ENCODE measurements at regions not wholly inside any gene's neighbourhood (a gene's known extent, or its start where the extent isn't known, plus 50 kb on each side); places are given as distances from the start of the nearest gene placed in this dataset.
"Not testable (repeated sequence)": the region's sequence is repeated elsewhere in the genome, so short reads cannot be mapped to it uniquely, and the experiment has no call there.

GRCh38 chr12:127911291-127911690 lies 355.7 kb upstream of the TMEM132C start:
- no peak for DNase-seq

GRCh38 chr12:127912035-127912665 lies 354.8 kb upstream of the TMEM132C start:
- no peak for DNase-seq

DNA sequence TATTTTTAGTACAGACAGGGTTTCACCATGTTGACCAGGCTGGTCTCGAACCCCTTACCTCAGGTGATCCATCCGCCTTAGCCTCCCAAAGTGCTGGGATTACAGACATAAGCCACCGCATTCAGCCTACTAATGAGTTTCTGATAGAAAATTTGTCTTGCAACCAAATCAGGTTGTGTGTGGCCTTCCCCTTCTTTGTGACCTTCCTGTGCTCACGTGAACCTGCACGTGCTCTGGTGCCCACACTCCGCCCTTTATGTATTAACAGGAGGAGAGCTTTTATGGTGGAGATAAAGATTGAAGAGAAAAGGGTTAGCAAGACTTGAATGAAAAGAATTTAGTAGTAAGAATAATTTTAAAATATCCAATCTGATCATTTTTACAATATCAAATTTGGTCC lies 343.5 kb upstream of the TMEM132C start:
- no peak for DNase-seq

DNA sequence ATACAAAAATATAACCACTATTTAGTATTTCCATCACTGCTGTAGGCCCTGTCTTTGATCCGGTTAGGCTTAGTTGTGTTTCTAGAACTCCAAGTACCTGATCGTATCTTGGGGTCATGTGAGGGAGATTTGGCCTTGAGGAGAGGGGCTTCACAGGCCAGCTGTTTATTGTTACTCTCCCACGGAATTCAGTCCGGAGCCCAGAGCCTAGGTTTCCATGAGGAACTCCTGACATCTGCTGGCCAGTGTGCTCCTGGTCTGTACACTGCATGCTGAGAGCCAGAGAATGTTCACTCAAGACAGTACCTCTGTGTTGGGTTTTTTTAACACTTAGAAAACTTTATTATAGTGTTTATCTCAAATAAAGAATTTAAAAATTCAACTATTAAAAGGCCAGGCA lies 341.0 kb upstream of the TMEM132C start:
- peak; percentile 67 for DNase-seq

DNA sequence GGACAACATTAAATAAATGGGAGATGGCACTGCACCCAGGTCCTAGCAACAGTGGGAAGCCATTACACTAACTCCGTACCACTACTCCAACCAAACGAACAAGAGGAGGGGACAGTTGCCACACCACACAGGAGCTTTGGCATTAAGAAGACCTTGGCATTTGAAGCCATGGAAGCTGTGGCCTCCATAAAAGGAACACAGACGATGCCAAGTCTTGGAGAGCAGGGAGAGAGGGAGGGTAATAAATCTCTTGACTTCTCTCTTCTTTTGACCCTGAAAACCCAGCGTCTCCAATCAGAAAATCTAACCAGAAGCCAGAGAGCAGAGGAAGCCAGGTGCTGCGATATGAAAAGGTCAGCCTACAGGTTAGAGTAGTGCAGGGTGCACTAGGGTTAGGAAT lies 338.8 kb upstream of the TMEM132C start:
- no peak for DNase-seq

GRCh38 chr12:127928615-127929571 lies 338.1 kb upstream of the TMEM132C start:
- DNase-seq = no peak

DNA sequence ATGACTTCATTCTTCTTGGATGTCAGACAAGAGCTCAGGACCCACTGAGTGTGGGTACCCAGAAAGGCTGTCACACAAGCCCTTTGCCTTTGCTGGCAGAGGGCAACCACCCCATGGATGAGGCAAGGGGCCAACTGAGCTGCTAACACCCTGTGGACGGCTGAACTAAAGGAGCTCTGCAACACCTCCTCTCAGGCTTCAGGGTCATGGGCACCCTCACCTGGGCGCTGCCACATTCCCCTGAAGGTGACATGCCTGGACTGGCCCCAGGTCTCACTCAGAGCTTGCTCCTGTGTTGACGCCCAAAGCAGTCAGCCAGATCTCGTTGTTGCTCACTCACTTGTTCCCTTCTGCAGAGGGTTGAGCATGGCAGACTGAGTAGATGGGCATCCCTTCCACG lies 336.8 kb upstream of the TMEM132C start:
- no peak for DNase-seq

- no peak for DNase-seq
Measured at GRCh38 chr12:127934409-127934808, 332.6 kb upstream of the TMEM132C start.

DNA sequence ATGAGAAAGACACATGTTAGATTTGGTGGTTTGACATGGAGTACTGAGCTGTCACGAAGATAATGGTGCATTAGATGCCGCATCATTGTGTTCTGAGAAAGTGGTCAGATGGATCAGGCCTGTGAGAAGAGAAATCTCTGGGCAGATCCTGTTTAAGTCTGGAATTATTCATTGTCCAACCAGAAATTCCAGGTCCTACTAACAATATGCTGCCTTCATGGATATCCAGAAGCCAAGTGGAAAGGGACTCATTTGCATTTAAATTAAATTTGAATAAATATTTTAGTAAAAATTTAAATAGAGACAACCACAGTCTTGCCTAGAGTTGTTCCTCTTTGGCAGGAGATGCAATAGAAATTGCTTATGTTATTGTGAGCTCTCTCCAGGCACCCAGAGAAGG lies 330.5 kb upstream of the TMEM132C start:
- DNase-seq = no peak

DNA sequence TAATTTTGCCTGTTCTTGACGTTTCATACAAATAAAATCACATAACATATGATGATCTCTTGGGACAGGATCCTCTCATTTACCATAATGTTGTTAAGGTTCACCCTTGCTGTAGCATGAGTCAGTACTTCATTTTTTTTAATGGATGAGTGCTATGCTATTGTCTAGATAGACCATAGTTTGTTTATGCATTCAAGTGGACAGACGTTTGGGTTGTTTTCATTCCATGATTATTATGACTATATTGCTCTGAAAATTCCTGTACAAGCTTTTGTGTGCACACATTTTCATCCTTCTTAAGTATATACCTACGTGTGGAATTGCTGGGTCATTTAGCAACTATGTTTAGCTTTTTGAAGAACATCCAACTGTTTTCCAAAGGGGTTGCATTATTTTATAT lies 325.6 kb upstream of the TMEM132C start:
- DNase-seq = no peak

DNA sequence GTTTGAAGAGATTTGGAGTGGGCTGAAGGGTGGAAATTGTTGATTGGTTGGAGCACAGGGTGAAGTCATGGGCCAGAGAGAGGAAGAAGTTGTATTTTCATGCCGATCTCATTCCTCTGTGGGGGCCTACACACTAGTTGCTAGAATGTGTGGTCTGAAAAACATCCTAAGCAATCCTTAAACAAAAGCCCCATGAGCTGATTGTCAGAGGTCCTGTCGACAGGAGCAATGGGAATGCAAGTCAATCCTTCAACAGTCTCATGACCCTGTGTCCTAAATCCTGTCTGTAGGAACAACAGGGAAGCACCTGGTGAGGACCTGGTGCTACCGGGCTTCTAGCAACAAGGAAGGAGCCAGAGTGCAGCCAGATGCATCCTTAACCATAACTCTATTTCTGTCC lies 324.0 kb upstream of the TMEM132C start:
- DNase-seq = no peak

DNA sequence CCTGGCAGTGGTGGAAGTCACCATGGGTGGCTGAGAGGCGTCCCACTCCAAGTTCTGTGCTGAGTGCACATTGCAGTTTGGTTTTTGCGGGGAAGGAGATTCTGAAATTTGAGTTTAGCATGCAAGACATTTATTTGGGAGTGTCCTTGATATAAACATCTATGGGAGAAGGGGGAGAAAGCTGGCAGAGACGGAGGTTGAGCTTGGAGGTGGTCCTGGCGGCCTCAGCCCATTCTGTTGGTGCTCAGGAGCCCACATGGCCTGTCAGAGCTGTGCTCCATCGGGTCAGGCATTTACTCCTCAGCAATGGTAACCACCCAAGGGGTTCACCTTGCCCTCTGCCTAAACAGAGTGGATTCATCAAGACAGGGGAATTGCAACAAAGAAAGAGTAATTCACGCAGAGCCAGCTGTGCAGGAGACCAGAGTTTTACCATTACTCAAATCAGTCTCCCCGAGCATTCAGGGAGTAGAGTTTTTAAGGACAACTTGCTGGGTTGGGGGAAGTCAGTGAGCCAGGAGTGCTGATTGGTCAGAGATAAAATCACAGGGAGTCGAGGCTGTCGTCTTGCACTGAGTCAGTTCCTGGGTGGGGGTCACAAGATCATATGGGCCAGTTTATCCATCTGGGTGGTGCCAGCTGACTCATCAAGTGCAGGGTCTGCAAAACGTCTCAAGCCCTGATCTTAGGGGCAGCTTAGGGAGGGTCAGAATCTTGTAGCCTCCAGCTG lies 323.3 kb upstream of the TMEM132C start:
- no peak for DNase-seq

DNA sequence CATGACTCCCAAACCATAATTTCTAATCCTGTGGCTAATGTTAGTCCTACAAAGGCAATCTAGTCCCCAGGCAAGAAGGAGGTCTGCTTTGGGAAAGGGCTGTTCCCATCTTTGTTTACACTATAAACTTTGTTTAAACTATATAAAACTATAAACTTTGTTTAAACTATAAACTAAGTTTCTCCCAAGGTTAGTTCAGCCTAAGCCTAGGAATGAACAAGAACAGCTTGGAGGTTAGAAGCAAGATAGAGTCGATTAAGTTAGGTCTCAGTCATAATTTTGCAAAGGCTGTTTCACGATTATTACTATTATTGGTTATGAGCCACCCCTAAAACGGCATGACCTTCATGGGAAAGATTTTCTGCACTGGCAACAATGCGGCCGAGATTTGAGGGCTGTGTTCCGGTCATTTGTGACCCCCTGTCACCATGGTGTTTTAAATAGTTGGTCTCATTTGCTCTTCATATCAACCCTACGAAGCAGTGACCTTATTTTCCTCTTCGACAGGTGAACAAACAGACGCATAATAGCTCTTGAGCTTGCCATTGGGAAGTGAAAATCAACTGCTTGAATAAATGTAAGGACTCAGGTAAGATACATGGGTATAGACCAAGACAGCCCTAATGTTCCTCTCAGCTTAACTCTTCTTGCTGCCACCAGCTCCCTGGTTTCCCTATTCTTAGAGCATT lies 322.6 kb upstream of the TMEM132C start:
- DNase-seq = peak; percentile 82

- no peak for DNase-seq
Measured at GRCh38 chr12:127957001-127957660, 309.8 kb upstream of the TMEM132C start.

GRCh38 chr12:127962303-127962702 lies 304.7 kb upstream of the TMEM132C start:
- no peak for DNase-seq

GRCh38 chr12:127963933-127964332 lies 303.0 kb upstream of the TMEM132C start:
- no peak for DNase-seq

- no peak for DNase-seq
Measured at GRCh38 chr12:127964717-127965116, 302.3 kb upstream of the TMEM132C start.

GRCh38 chr12:127966331-127966730 lies 300.6 kb upstream of the TMEM132C start:
- DNase-seq = no peak

GRCh38 chr12:127970491-127970890 lies 296.5 kb upstream of the TMEM132C start:
- no peak for DNase-seq

- DNase-seq = no peak
Measured at GRCh38 chr12:127980585-127980984, 286.4 kb upstream of the TMEM132C start.

DNA sequence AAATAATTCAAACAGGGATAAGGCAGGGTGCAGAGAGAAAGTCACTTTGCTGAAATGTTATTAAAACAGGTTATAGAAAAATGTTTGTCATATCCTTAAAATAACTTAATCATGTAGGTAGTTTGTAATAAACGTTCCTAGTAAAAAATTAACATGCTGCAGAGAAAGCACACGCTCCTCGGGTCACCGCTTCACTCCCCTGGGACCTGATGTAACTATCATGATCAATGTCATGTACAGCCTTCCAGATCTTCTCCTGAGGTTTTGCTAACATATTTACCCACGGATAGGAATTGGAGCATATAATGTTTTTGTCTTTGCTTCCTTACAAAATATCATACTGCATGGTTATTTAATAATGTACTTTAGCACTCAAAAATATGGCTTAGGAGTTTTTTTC lies 285.1 kb upstream of the TMEM132C start:
- DNase-seq = no peak

GRCh38 chr12:127983213-127983791 lies 283.7 kb upstream of the TMEM132C start:
- DNase-seq = not testable (repeated sequence)

Data from NCI-H510A treated with DMSO at 0.1 percent for 48 hours (cell line).